Calu3 (cell line): ENCODE measurements at regions not wholly inside any gene's neighbourhood (a gene's known extent, or its start where the extent isn't known, plus 50 kb on each side); places are given as distances from the start of the nearest gene placed in this dataset.

Experiments
- BruUV-seq: library from RNA; stranded (reverse); fragments of 400-500 nt; replicated peaks from 2 replicates; lab custom pipeline; 2021; lab: Mats Ljungman, UMichigan
- CTCF ChIA-PET: fragments of 300-600 bp; sonication (Branson Sonifier 250); formaldehyde crosslinking; loops from one replicate; lab custom pipeline; 2022; ENCODE audit warnings: antibody characterized with exemption; lab: Charles Lee
- DNase-seq: peaks from one replicate; pipeline ENCODE4 v3.0.0; 2022
- H3K27ac Mint-ChIP-seq: one replicate; pipeline ENCODE4 v1.8.0; 2022; ENCODE audit warnings: mixed read lengths; ENCODE audit not compliant: unreplicated experiment
- H3K27me3 Mint-ChIP-seq: one replicate; pipeline ENCODE4 v1.8.0; 2022; ENCODE audit warnings: mixed read lengths; ENCODE audit not compliant: unreplicated experiment
- H3K36me3 Mint-ChIP-seq: one replicate; pipeline ENCODE4 v1.8.0; 2022; ENCODE audit warnings: mild to moderate bottlenecking, moderate library complexity, mixed read lengths; ENCODE audit not compliant: insufficient read depth, unreplicated experiment
- H3K4me1 Mint-ChIP-seq: one replicate; pipeline ENCODE4 v1.8.0; 2022; ENCODE audit warnings: mild to moderate bottlenecking, low read depth, mixed read lengths; ENCODE audit not compliant: unreplicated experiment
- H3K4me3 Mint-ChIP-seq: one replicate; pipeline ENCODE4 v1.8.0; 2022; ENCODE audit warnings: mild to moderate bottlenecking, low read depth, moderate library complexity, mixed read lengths; ENCODE audit not compliant: unreplicated experiment
- H3K9me3 Mint-ChIP-seq: one replicate; pipeline ENCODE4 v1.8.0; 2022; ENCODE audit warnings: low read depth, mixed read lengths; ENCODE audit not compliant: unreplicated experiment
- CTCF ChIP-seq: fragments of 200-600 bp; IDR thresholded peaks from one replicate; pipeline ENCODE4 v1.8.0; 2022; ENCODE audit warnings: antibody characterized with exemption; ENCODE audit not compliant: unreplicated experiment
- intact Hi-C: fragments of 100-400 bp; cut with micrococcal nuclease; formaldehyde crosslinking; loops from one replicate; pipeline ENCODE4 v1.10.0; 2022; ENCODE audit not compliant: unreplicated experiment

GRCh38 chr2:196478588-196478987 is 160.9 kb upstream of the CCDC150 start:
- Mint-ChIP-seq H3K4me3 (no peak overlapping the region), H3K4me1 (no peaks in the 10 kb centered on the region), H3K27me3 (no peaks in the 10 kb centered on the region), H3K27ac (no peak overlapping the region), H3K9me3 (no peaks in the 10 kb centered on the region), H3K36me3 (no peaks in the 10 kb centered on the region)
- no peak for DNase-seq
- intact Hi-C loops: no loop called here
- no peak for TF ChIP-seq CTCF
- BruUV-seq: no TSS peak
- CTCF ChIA-PET: no interaction called here

GRCh38 chr2:196479350-196479749 is 160.2 kb upstream of the CCDC150 start:
- Mint-ChIP-seq H3K27ac (no peak overlapping the region), H3K4me1 (no peaks in the 10 kb centered on the region), H3K9me3 (no peaks in the 10 kb centered on the region), H3K4me3 (no peak overlapping the region), H3K36me3 (no peaks in the 10 kb centered on the region), H3K27me3 (no peaks in the 10 kb centered on the region)
- BruUV-seq: no TSS peak
- intact Hi-C loops: no loop called here
- no peak for DNase-seq
- CTCF ChIA-PET: no interaction called here
- no peak for TF ChIP-seq CTCF

- CTCF ChIA-PET: interaction anchor here (0.6 kb wide), 1 partner anchor 925 kb away, joined by 3 read pairs; no protein-coding TSS in a partner anchor
- BruUV-seq: no TSS peak
- Mint-ChIP-seq H3K9me3 (peaks cover 3% of the 10 kb centered on the region), H3K36me3 (no peaks in the 10 kb centered on the region), H3K4me3 (no peak overlapping the region), H3K27me3 (no peaks in the 10 kb centered on the region), H3K27ac (no peak overlapping the region), H3K4me1 (no peaks in the 10 kb centered on the region)
- TF ChIP-seq CTCF: no peak
- no peak for DNase-seq
- intact Hi-C loops: no loop called here
These were observed 158.7 kb upstream of the CCDC150 start for GRCh38 chr2:196480653-196481323.

GRCh38 chr2:196481324-196481697 is 158.2 kb upstream of the CCDC150 start:
- Mint-ChIP-seq H3K4me3 (no peak overlapping the region), H3K27me3 (no peaks in the 10 kb centered on the region), H3K9me3 (peaks cover 3% of the 10 kb centered on the region), H3K4me1 (no peaks in the 10 kb centered on the region), H3K36me3 (no peaks in the 10 kb centered on the region), H3K27ac (no peak overlapping the region)
- BruUV-seq: no TSS peak
- DNase-seq: no peak
- TF ChIP-seq CTCF: no peak
- CTCF ChIA-PET: interaction anchor here (0.6 to 1.8 kb wide), 2 partner anchors 27 to 924 kb away, joined by 3 to 5 read pairs; no protein-coding TSS in a partner anchor
- intact Hi-C loops: no loop called here
